ENCODE measurements at regions not wholly inside any gene's neighbourhood (a gene's known extent, or its start where the extent isn't known, plus 50 kb on each side); places are given as distances from the start of the nearest gene placed in this dataset.

DNA sequence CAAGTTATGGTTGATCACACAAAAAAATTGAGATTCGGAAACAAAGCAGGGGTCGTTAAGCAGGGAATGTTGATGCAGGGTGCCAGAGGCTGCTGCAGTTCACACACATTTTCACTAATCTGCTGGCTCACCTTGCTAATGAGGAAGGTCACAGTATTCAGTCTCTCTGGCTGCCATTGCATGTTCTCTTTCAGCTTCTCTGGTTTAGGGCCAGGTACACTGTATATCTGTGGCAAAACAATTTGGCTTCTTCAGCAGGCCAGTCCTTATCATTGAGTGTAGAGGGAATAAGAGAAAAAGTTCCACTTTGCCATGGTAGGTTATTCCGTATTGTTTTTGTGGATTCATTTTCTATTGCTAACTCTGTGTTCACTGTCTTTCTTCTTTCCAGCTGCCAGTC is 283.7 kb upstream of the ANO3 start:
- intact Hi-C loops (cut with DNase I), result no loop called here
- Histone ChIP-seq H3K36me3 (no peaks in the 10 kb centered on the region), H3K4me1 (no peaks in the 10 kb centered on the region), H3K27ac (no peak overlapping the region), H3K9me3 (no peaks in the 10 kb centered on the region), H3K4me3 (no peak overlapping the region), H3K27me3 (no peaks in the 10 kb centered on the region)
- no peak for DNase-seq (ENCODE audit: extremely low spot score in 2 of 2)
- TF ChIP-seq, protein P1, sequence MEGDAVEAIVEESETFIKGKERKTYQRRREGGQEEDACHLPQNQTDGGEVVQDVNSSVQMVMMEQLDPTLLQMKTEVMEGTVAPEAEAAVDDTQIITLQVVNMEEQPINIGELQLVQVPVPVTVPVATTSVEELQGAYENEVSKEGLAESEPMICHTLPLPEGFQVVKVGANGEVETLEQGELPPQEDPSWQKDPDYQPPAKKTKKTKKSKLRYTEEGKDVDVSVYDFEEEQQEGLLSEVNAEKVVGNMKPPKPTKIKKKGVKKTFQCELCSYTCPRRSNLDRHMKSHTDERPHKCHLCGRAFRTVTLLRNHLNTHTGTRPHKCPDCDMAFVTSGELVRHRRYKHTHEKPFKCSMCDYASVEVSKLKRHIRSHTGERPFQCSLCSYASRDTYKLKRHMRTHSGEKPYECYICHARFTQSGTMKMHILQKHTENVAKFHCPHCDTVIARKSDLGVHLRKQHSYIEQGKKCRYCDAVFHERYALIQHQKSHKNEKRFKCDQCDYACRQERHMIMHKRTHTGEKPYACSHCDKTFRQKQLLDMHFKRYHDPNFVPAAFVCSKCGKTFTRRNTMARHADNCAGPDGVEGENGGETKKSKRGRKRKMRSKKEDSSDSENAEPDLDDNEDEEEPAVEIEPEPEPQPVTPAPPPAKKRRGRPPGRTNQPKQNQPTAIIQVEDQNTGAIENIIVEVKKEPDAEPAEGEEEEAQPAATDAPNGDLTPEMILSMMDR (IDR thresholded peaks at IDR 0.05), result no peak
- TF ChIP-seq POLR2A (IDR thresholded peaks at IDR 0.05) (no peak), POLR2AphosphoS5 (IDR thresholded peaks at IDR 0.05; ENCODE audit: insufficient read depth in 1 of 2, low read depth in 1 of 2) (no peak)

DNA sequence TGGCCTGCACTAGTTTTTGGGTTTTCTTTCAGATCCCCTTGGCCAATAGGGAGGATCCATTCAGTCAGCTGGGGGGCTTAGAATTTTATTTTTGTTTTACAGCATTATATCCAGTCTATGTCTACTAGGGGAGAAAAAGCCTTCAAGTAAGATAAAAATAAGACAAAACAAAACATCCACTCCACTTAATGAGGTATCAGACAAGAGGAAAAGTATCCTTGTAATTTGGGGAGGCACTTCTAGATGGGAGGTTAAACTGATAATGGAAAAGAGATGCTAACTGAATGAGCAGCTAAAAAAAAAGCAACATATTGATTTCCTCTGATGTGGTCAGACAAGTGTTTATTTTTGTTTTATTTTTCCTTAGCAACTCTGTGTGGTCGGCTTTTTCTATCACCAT is 278.0 kb upstream of the ANO3 start:
- intact Hi-C loops (cut with DNase I), result no loop called here
- Histone ChIP-seq H3K27ac (no peak overlapping the region), H3K9me3 (no peaks in the 10 kb centered on the region), H3K4me3 (no peak overlapping the region), H3K36me3 (no peaks in the 10 kb centered on the region), H3K4me1 (no peaks in the 10 kb centered on the region), H3K27me3 (no peaks in the 10 kb centered on the region)
- no peak for DNase-seq (ENCODE audit: extremely low spot score in 2 of 2)
- TF ChIP-seq POLR2AphosphoS5 (IDR thresholded peaks at IDR 0.05; ENCODE audit: insufficient read depth in 1 of 2, low read depth in 1 of 2), result no peak
- TF ChIP-seq POLR2A (IDR thresholded peaks at IDR 0.05), result no peak
- TF ChIP-seq, protein P1 (IDR thresholded peaks at IDR 0.05), result no peak

DNA sequence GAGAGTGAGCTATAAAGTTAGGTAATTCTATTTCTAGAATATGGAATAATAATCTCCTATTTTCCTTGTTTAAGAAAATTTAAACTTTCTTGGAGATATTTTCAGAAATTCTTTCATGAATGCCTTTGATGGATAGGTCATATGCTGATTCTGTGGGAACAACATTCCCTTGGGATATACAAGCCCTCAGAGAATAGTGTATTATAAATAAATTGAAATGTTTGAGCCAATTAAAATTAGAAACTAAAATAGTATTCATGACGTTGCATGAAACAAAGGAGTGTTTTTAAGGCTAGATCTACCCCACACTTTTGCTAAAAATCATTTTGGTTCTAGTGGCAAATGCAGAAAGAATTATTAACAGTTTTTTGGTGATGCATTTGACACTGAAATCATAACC is 269.3 kb upstream of the ANO3 start:
- Histone ChIP-seq H3K4me3 (no peak overlapping the region), H3K4me1 (no peaks in the 10 kb centered on the region), H3K9me3 (no peaks in the 10 kb centered on the region), H3K36me3 (no peaks in the 10 kb centered on the region), H3K27ac (no peak overlapping the region), H3K27me3 (no peaks in the 10 kb centered on the region)
- intact Hi-C loops (cut with DNase I), result no loop called here
- DNase-seq (ENCODE audit: extremely low spot score in 2 of 2), result no peak
- no peak for TF ChIP-seq POLR2A (IDR thresholded peaks at IDR 0.05)
- TF ChIP-seq, protein P1 (IDR thresholded peaks at IDR 0.05), result no peak
- TF ChIP-seq POLR2AphosphoS5 (IDR thresholded peaks at IDR 0.05; ENCODE audit: insufficient read depth in 1 of 2, low read depth in 1 of 2), result no peak

DNA sequence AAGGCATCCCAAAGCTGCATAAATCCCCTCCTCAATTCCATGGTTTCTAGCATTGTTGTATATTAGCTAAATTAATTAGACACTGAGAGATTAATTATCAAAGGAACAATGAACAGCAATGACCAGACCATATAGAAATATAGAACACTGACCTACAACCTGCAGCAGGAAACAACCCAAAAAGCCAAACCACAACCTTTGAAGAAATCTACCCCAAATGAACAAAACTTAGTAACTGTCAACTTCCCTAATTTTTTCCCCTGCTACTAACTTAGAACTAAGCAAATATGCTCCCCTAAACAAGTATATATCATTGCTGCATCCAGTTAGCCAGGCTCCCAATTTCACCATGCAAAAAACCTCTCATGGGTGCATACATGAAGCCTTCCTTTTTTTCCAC is 268.0 kb upstream of the ANO3 start:
- no peak for DNase-seq (ENCODE audit: extremely low spot score in 2 of 2)
- intact Hi-C loops (cut with DNase I), result no loop called here
- no peaks in the 10 kb centered on the region for H3K36me3 ChIP-seq
- H3K4me1 ChIP-seq, result no peaks in the 10 kb centered on the region
- TF ChIP-seq POLR2AphosphoS5 (IDR thresholded peaks at IDR 0.05; ENCODE audit: insufficient read depth in 1 of 2, low read depth in 1 of 2), result no peak
- TF ChIP-seq, protein P1 (IDR thresholded peaks at IDR 0.05), result no peak
- TF ChIP-seq POLR2A (IDR thresholded peaks at IDR 0.05), result no peak
- no peaks in the 10 kb centered on the region for H3K27me3 ChIP-seq
- no peaks in the 10 kb centered on the region for H3K9me3 ChIP-seq
- H3K27ac ChIP-seq, result no peak overlapping the region
- no peak overlapping the region for H3K4me3 ChIP-seq

DNA sequence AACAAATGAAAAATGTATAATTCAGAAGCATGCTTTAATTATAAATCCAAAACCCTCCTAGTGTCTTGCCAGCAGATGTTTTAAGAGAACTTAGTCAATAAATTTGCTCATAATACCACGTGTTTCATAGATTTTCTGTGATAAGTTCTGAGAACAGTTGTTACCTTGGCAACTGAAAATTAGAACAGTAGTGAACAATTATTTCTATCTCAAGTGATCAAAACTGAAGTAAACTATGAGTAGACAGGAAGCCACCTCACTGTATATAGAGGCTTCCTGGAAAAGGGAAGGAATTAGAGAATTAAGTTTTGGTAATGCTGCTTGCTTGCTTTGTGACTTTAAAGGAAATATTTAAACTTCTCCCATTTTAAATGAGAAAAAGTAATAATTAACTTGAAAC is 266.0 kb upstream of the ANO3 start:
- no peak for DNase-seq (ENCODE audit: extremely low spot score in 2 of 2)
- H3K27ac ChIP-seq, result no peak overlapping the region
- no peaks in the 10 kb centered on the region for H3K4me1 ChIP-seq
- H3K4me3 ChIP-seq, result no peak overlapping the region
- no peaks in the 10 kb centered on the region for H3K9me3 ChIP-seq
- intact Hi-C loops (cut with DNase I), result no loop called here
- no peaks in the 10 kb centered on the region for H3K36me3 ChIP-seq
- TF ChIP-seq POLR2A (IDR thresholded peaks at IDR 0.05) (no peak), POLR2AphosphoS5 (IDR thresholded peaks at IDR 0.05; ENCODE audit: insufficient read depth in 1 of 2, low read depth in 1 of 2) (no peak)
- TF ChIP-seq, protein P1 (IDR thresholded peaks at IDR 0.05), result no peak
- no peaks in the 10 kb centered on the region for H3K27me3 ChIP-seq

All from vagina (tissue), 2 donors.